ENCODE measurements at regions not wholly inside any gene's neighbourhood (a gene's known extent, or its start where the extent isn't known, plus 50 kb on each side); places are given as distances from the start of the nearest gene placed in this dataset.

DNA sequence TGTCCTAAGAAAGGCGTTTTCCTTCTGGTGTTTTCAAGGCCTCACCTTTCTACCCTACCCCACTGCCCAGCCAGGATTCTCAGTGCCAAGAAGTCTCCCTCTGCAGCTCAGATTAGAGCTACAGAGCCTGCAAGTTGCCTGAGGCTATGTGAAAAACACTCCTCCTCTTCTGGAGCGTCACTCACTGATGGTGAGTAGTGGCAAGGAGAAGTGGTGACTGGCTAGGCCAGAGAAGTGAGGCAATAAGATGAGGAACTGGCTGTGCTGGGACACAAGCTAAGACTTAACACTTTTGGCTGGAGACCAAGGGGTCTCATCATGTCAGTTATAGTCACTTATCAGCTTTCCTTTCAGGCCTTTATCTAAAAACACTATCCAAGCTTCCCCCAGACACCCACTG, 86.7 kb upstream of the PRKAR2B start:
- DNase-seq: no peak

- DNase-seq: no peak
These were observed 84.8 kb upstream of the PRKAR2B start for GRCh38 chr7:106959753-106960152.

- no peak for DNase-seq
These were observed 81.8 kb upstream of the PRKAR2B start for GRCh38 chr7:106962751-106963150.

DNA sequence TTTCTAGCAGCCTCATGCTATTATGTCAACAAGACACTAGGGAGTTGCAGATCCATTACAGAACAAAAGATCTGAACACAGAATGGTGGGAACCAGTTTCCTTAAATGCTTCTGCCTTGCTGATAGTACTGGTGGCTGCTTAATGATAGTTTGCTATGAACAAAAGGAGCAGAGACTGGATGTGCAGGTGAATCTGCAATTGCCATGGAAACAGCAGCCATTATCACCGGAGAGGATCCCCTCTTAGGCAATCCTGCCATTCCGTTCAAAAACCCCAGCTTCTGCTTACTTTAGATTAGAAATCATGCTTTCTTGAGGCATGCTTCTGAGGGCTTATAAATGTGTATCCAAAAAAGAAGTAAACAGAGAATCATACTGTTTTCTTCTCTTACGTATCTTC, 80.0 kb upstream of the PRKAR2B start:
- DNase-seq: peak; percentile 6

DNA sequence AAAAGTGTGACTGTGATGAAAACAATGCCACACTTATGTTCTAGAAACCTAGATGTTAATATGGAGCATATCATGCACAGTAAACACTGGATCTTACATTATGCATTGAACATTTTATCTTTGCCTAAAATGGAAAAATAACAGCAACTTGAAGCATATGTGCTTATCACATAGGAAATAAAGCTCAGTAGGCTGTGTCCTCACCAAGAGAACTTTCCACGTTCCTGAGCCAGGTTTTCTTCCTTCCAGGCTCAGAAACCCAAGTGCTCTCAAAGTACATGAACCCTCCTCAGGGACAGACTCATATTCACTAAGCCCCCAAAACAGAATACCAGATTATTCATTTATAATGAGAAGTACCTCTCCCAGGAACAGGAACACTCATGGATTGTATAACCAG, 79.4 kb upstream of the PRKAR2B start:
- DNase-seq: no peak

DNA sequence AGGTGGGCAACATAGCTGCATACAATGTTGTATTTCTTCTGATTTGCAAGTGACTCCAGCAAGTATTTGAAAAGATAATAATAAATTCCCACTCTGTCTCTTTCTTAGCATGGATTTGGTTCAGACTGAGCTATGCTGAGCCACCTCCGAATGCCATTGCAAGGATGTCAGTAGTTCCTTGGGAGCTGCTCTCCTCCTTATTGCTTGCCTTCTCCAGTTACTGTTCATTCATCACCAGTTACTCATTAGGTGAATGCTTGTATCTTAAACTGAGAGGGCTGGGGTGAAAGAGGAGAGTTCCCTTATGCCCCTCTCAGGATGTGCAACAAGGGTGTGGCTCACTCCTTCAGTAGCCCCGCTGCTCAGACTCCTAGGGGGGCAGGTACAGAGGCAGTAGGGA, 78.4 kb upstream of the PRKAR2B start:
- no peak for DNase-seq

GRCh38 chr7:106968160-106968559, 76.3 kb upstream of the PRKAR2B start:
- no peak for DNase-seq

DNA sequence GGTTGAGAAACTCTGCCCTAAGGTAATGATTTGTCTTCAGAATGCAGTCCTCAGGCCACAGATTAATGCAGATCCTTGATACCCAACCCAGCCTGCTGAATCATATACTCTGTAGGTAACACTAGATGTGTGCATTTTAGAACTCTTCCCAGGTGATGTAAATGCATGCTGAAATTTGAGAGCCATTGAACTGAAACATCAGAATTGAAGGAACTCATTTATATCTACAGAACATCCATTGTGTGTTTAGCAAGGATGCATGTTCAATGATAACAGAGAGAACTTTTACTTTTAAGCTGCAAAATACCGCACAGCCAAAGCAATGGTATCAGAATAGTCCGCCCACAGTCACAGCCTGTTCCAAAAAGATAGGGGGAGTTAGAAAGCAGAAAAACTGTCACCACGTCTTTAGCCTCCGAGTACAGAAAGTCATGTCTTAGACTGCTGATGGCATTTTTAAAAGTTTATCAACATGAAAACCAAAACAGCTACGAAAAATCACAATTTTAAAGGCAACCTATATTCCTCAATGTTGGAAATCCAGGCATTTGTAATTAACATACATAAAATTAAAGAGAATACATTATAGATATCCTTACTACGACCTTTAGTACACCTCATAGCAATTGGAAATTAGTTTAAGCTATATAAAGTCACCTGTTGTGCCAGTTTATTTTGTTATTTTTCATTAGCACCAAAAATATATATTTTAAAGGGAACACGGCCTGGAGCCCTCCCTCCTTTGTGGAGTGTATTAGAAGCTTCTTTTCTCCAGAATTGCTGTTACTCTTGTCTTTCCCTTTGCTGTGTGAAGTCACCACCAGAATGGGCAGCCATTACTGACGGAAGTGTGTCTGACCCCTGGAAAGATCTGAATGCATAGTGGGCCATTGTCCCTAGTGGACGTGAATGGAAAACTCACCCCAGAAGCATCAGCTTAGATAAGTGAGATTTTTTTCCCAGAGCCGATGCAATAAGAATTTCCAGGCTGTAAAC, 65.8 kb upstream of the PRKAR2B start:
- DNase-seq: no peak

GRCh38 chr7:106979551-106980357, 64.8 kb upstream of the PRKAR2B start:
- no peak for DNase-seq

DNA sequence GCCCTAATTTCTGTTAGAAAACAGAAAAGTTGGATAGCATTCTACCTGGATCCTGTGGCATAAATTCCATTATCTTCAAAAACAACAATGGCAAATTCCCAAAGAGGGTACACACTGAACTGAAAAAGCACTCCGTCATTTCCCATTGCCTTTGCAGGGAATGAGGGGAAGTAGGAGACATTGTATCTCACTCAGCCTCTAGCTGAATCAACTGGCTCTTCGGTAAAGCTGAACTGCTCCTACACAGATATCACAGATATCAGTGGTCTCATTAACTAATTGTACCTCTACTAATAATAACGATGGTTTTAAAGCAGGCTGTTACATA, 64.2 kb upstream of the PRKAR2B start:
- DNase-seq: no peak

GRCh38 chr7:106982415-106982814, 62.1 kb upstream of the PRKAR2B start:
- no peak for DNase-seq

DNA sequence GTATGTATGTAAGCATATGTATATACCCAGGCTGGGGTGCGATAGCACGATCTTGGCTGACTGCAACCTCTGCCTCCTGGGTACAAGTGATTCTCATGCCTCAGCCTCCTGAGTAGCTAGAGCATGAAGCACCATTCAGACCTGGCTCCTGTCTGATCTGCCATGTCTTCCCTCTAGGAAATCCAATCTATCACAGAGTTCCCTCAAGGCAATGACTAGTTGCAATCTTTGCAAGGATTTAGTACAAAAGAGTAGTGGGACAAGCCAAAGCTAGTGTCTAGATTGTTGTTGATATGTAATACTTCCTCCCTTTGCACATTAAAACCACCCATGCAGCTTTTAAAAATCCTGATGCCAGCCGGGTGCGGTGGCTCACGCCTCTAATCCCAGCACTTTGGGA, 60.5 kb upstream of the PRKAR2B start:
- no peak for DNase-seq

DNA sequence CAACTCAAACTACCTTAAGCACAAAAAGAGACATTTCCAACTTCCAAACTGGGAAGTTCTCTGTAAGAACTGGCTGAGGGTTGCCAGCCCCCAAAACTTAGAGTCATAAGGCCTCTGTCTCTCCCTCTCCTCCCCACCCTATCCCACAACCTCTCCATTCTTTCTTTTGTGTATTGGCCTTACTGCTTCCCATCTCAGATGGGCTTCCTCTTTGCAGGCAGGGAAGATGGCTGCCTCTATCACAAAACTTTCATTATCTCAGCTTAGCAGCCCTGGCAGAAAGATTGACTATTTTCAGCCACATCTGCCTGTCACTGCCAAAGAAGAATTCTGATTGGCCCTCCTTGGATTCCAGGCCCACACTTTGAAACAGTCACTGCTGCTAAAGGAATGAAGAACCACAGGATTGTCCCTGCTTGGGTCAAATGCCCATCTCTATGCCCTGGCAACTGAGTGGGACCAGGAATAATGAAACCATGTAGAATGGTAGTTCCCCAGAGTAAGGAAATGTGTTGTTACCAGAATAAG, 58.0 kb upstream of the PRKAR2B start:
- no peak for DNase-seq

DNA sequence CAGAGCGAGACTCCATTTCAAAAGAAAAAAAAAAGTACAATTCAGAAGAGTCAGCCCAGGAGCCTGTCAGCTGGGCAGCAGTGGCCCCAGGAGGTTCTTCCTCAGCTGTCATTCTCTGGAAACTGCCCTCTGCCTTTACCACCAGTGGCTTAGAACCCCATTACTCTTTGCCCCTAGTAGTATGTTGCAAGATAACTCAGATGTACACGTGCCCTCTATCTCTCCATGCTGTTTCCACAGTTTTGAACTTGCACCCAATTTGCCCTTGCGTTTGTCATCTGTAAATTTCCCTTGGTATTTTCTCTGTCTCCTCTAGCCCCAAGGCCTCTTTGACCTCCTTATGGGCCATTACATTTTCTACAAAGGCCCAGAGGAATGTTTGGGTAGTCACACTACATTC, 56.7 kb upstream of the PRKAR2B start:
- no peak for DNase-seq

GRCh38 chr7:106992511-106992910, 52.0 kb upstream of the PRKAR2B start:
- DNase-seq: no peak
